ENCODE measurements at regions not wholly inside any gene's neighbourhood (a gene's known extent, or its start where the extent isn't known, plus 50 kb on each side); places are given as distances from the start of the nearest gene placed in this dataset.
"Not testable (repeated sequence)": the region's sequence is repeated elsewhere in the genome, so short reads cannot be mapped to it uniquely, and the experiment has no call there.

DNA sequence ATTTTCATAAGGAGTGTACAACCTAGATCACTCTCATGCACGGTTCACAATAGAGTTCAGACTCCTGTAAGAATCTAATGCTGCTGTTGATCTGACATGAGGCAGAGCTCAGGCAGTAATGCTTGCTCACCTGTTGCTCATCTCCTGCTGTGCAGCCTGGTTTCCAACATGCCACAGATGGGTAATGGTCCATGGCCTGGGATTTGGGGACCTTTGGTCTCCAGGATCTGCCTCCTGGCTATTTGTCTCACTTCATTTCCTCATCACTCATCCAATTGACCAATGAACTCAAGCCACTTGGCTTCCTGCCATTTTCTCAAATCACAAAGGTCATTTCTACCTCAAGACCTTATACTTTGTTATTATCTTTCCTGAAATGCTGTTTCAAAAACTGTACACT is 786.1 kb downstream of the ANKRD7 start:
- Histone ChIP-seq H3K4me3 (ENCODE audit: insufficient read depth, low read length, poor library complexity, severe bottlenecking) (no peak overlapping the region), H3F3A (ENCODE audit: insufficient read depth) (no peaks in the 10 kb centered on the region), H3K79me2 (ENCODE audit: insufficient read depth, low read length) (no peaks in the 10 kb centered on the region), H3K27ac (ENCODE audit: low read depth, low read length) (no peak overlapping the region), H3K9me2 (replicated peaks; ENCODE audit: insufficient read depth, low read length) (no peaks in the 10 kb centered on the region), H4K20me1 (ENCODE audit: low read depth, low read length) (no peaks in the 10 kb centered on the region), H3K4me2 (ENCODE audit: low read depth, low read length, poor library complexity, severe bottlenecking) (no peak overlapping the region), H3K36me3 (ENCODE audit: low read length) (no peaks in the 10 kb centered on the region), H2AFZ (ENCODE audit: low read depth, low read length, severe bottlenecking) (no peak overlapping the region), H3K9me3 (ENCODE audit: insufficient read depth, low read length) (no peaks in the 10 kb centered on the region), H3K27me3 (ENCODE audit: low read length) (no peaks in the 10 kb centered on the region), H3K9ac (ENCODE audit: low read length) (no peak overlapping the region)
- no peak for TF ChIP-seq EZH2phosphoT487 (conservative IDR thresholded peaks at IDR 0.05; ENCODE audit: low read length)
- TF ChIP-seq, protein P1, sequence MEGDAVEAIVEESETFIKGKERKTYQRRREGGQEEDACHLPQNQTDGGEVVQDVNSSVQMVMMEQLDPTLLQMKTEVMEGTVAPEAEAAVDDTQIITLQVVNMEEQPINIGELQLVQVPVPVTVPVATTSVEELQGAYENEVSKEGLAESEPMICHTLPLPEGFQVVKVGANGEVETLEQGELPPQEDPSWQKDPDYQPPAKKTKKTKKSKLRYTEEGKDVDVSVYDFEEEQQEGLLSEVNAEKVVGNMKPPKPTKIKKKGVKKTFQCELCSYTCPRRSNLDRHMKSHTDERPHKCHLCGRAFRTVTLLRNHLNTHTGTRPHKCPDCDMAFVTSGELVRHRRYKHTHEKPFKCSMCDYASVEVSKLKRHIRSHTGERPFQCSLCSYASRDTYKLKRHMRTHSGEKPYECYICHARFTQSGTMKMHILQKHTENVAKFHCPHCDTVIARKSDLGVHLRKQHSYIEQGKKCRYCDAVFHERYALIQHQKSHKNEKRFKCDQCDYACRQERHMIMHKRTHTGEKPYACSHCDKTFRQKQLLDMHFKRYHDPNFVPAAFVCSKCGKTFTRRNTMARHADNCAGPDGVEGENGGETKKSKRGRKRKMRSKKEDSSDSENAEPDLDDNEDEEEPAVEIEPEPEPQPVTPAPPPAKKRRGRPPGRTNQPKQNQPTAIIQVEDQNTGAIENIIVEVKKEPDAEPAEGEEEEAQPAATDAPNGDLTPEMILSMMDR (IDR thresholded peaks at IDR 0.05; ENCODE audit: insufficient read depth, low read length, poor library complexity, severe bottlenecking): no peak

DNA sequence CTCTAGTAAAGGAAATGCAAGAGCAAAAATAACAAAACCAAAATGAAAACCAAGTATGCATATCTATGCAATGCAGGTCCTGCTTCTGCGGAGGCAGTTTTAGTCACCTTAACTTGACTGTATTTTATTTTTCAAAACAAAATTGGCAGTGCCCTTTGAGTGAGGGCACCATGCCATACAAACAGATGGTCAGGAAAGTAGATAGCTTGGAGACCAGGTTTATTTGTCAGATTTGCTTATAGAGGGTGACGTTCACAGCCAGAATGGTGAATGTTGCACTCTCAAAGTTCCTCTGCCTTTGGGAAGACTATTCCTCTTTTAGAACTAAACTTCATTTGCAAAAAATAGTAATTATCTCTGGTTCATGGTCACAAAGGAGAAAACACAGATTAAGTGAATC is 801.9 kb downstream of the ANKRD7 start:
- TF ChIP-seq, protein P1 (IDR thresholded peaks at IDR 0.05; ENCODE audit: insufficient read depth, low read length, poor library complexity, severe bottlenecking): no peak
- TF ChIP-seq EZH2phosphoT487 (conservative IDR thresholded peaks at IDR 0.05; ENCODE audit: low read length): no peak
- H3K9me2 ChIP-seq (replicated peaks; ENCODE audit: insufficient read depth, low read length): no peaks in the 10 kb centered on the region
- no peak overlapping the region for H3K27ac ChIP-seq (ENCODE audit: low read depth, low read length)
- H3K4me3 ChIP-seq (ENCODE audit: insufficient read depth, low read length, poor library complexity, severe bottlenecking): no peak overlapping the region
- H3K9ac ChIP-seq (ENCODE audit: low read length): no peak overlapping the region
- H2AFZ ChIP-seq (ENCODE audit: low read depth, low read length, severe bottlenecking): no peak overlapping the region
- H3K79me2 ChIP-seq (ENCODE audit: insufficient read depth, low read length): no peaks in the 10 kb centered on the region
- H3F3A ChIP-seq (ENCODE audit: insufficient read depth): no peaks in the 10 kb centered on the region
- H3K36me3 ChIP-seq (ENCODE audit: low read length): no peaks in the 10 kb centered on the region
- H3K27me3 ChIP-seq (ENCODE audit: low read length): no peaks in the 10 kb centered on the region
- no peak overlapping the region for H3K4me2 ChIP-seq (ENCODE audit: low read depth, low read length, poor library complexity, severe bottlenecking)
- no peaks in the 10 kb centered on the region for H4K20me1 ChIP-seq (ENCODE audit: low read depth, low read length)
- H3K9me3 ChIP-seq (ENCODE audit: insufficient read depth, low read length): no peaks in the 10 kb centered on the region

DNA sequence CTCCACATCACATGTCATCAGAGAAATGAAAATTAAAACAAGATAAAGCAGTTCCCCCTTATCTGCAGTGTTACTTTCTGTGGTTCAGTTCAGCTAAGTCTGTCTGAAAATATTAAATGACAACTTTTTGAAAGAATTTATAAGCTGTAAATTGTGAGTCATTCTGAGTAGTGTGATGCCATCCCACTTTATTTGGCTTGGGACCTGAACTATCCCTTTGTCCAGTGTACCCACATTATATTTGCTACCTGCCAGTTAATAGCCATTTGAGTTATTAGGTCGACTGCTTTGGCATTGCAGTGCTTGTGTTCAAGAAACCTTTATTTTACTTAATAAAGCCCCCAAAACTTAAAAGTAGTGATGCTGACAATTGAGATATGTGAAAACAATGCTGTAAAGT is 804.2 kb downstream of the ANKRD7 start:
- Histone ChIP-seq H3K9me3 (ENCODE audit: insufficient read depth, low read length) (no peaks in the 10 kb centered on the region), H3K79me2 (ENCODE audit: insufficient read depth, low read length) (no peaks in the 10 kb centered on the region), H3K27me3 (ENCODE audit: low read length) (no peaks in the 10 kb centered on the region), H3K4me2 (ENCODE audit: low read depth, low read length, poor library complexity, severe bottlenecking) (no peak overlapping the region), H3K36me3 (ENCODE audit: low read length) (no peaks in the 10 kb centered on the region), H3K9ac (ENCODE audit: low read length) (no peak overlapping the region), H3K9me2 (replicated peaks; ENCODE audit: insufficient read depth, low read length) (no peaks in the 10 kb centered on the region), H3K27ac (ENCODE audit: low read depth, low read length) (no peak overlapping the region), H3F3A (ENCODE audit: insufficient read depth) (no peaks in the 10 kb centered on the region), H3K4me3 (ENCODE audit: insufficient read depth, low read length, poor library complexity, severe bottlenecking) (no peak overlapping the region), H4K20me1 (ENCODE audit: low read depth, low read length) (no peaks in the 10 kb centered on the region), H2AFZ (ENCODE audit: low read depth, low read length, severe bottlenecking) (no peak overlapping the region)
- TF ChIP-seq, protein P1 (IDR thresholded peaks at IDR 0.05; ENCODE audit: insufficient read depth, low read length, poor library complexity, severe bottlenecking): no peak
- TF ChIP-seq EZH2phosphoT487 (conservative IDR thresholded peaks at IDR 0.05; ENCODE audit: low read length): no peak

DNA sequence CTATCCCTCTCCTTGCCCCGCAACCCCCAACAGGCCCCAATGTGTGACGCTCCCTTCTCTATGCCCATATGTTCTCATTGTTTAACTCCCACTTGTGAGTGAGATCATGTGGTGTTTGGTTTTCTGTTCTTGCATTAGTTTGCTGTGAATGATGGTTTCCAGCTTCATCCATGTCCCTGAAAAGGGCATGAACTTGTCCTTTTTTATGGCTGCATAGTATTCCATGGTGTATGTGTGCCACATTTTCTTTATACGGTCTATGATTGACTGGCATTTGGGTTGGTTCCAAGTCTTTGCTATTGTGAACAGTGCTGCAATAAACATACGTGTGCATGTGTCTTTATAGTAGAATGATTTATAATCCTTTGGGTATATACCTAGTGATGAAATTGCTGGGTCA is 807.6 kb downstream of the ANKRD7 start:
- H3K4me2 ChIP-seq (ENCODE audit: low read depth, low read length, poor library complexity, severe bottlenecking); H2AFZ ChIP-seq (ENCODE audit: low read depth, low read length, severe bottlenecking); H3F3A ChIP-seq (ENCODE audit: insufficient read depth): not testable (repeated sequence)

More for the DNA sequence above, 807.6 kb downstream of the ANKRD7 start:
- H3K9me2 ChIP-seq (replicated peaks; ENCODE audit: insufficient read depth, low read length); H4K20me1 ChIP-seq (ENCODE audit: low read depth, low read length); H3K79me2 ChIP-seq (ENCODE audit: insufficient read depth, low read length); H3K9ac ChIP-seq (ENCODE audit: low read length); H3K27me3 ChIP-seq (ENCODE audit: low read length); H3K4me3 ChIP-seq (ENCODE audit: insufficient read depth, low read length, poor library complexity, severe bottlenecking); H3K27ac ChIP-seq (ENCODE audit: low read depth, low read length); H3K9me3 ChIP-seq (ENCODE audit: insufficient read depth, low read length); H3K36me3 ChIP-seq (ENCODE audit: low read length): not testable (repeated sequence)
